Immature natural killer cell (primary cell): ENCODE measurements at regions not wholly inside any gene's neighbourhood (a gene's known extent, or its start where the extent isn't known, plus 50 kb on each side); places are given as distances from the start of the nearest gene placed in this dataset.

Experiments
- DNase-seq, 3 donors: peaks; one replicate each; pipeline ENCODE4 v3.0.0; 2022; ENCODE audit warnings: mixed read lengths in 1 of 3
- H3K27ac Mint-ChIP-seq, 6 donors: one replicate each; pipeline ENCODE4 v1.8.0; 2020; ENCODE audit warnings: mixed read lengths in 6 of 6, mild to moderate bottlenecking in 5 of 6, inconsistent platforms in 4 of 6, moderate library complexity in 3 of 6
- H3K27me3 Mint-ChIP-seq, 3 donors: one replicate each; pipeline ENCODE4 v1.8.0; 2020 to 2021; ENCODE audit warnings: low read depth in 3 of 3, mild to moderate bottlenecking in 3 of 3, mixed read lengths in 3 of 3, moderate library complexity in 3 of 3, inconsistent platforms in 1 of 3
- H3K36me3 Mint-ChIP-seq, 3 donors: one replicate each; pipeline ENCODE4 v1.8.0; 2020; ENCODE audit warnings: mixed read lengths in 3 of 3, inconsistent platforms in 2 of 3, mild to moderate bottlenecking in 2 of 3
- H3K4me1 Mint-ChIP-seq, 2 donors: one replicate each; pipeline ENCODE4 v1.8.0; 2020; ENCODE audit warnings: inconsistent platforms in 2 of 2, mild to moderate bottlenecking in 2 of 2, mixed read lengths in 2 of 2, moderate library complexity in 1 of 2
- H3K4me3 Mint-ChIP-seq, 5 donors: one replicate each; pipeline ENCODE4 v1.8.0; 2020; ENCODE audit warnings: mild to moderate bottlenecking in 5 of 5, mixed read lengths in 5 of 5, inconsistent platforms in 3 of 5, moderate library complexity in 3 of 5
- H3K9me3 Mint-ChIP-seq, 6 donors: one replicate each; pipeline ENCODE4 v1.8.0; 2020; ENCODE audit warnings: mild to moderate bottlenecking in 6 of 6, mixed read lengths in 6 of 6, inconsistent platforms in 4 of 6, moderate library complexity in 3 of 6

GRCh38 chr17:71113347-71113746 is 944.0 kb downstream of the KCNJ2 start:
- DNase-seq, result no peak
- H3K4me1 Mint-ChIP-seq, result no peaks in the 10 kb centered on the region
- H3K9me3 Mint-ChIP-seq, result peaks cover 6 to 51% (median 25%) of the 10 kb centered on the region in 6 donors
- H3K27ac Mint-ChIP-seq, result no peak overlapping the region
- H3K27me3 Mint-ChIP-seq, result peaks cover 0 to 2% (median 0%) of the 10 kb centered on the region in 3 donors
- H3K36me3 Mint-ChIP-seq, result peaks cover 0 to 3% (median 0%) of the 10 kb centered on the region in 3 donors
- no peak overlapping the region for H3K4me3 Mint-ChIP-seq

GRCh38 chr17:71114911-71115668 is 945.8 kb downstream of the KCNJ2 start:
- no peak for DNase-seq
- Mint-ChIP-seq H3K9me3 (peaks cover 7 to 56% (median 27%) of the 10 kb centered on the region in 6 donors), H3K36me3 (peaks cover 0 to 3% (median 0%) of the 10 kb centered on the region in 3 donors), H3K27me3 (peaks cover 0 to 2% (median 0%) of the 10 kb centered on the region in 3 donors), H3K4me1 (no peaks in the 10 kb centered on the region), H3K27ac (no peak overlapping the region), H3K4me3 (no peak overlapping the region)

- no peak overlapping the region for H3K4me3 Mint-ChIP-seq
Observed at GRCh38 chr17:71115669-71115972, 946.3 kb downstream of the KCNJ2 start.

GRCh38 chr17:71117466-71117865 is 948.1 kb downstream of the KCNJ2 start:
- Mint-ChIP-seq H3K36me3 (no peaks in the 10 kb centered on the region), H3K4me1 (no peaks in the 10 kb centered on the region), H3K9me3 (peaks cover 4 to 48% (median 24%) of the 10 kb centered on the region in 6 donors), H3K27me3 (no peaks in the 10 kb centered on the region), H3K4me3 (no peak overlapping the region), H3K27ac (no peak overlapping the region)
- no peak for DNase-seq

More at GRCh38 chr17:71115669-71115972, 946.3 kb downstream of the KCNJ2 start:
- Mint-ChIP-seq H3K36me3 (no peaks in the 10 kb centered on the region), H3K27ac (no peak overlapping the region), H3K4me1 (no peaks in the 10 kb centered on the region), H3K27me3 (no peaks in the 10 kb centered on the region), H3K9me3 (peaks cover 7 to 51% (median 23%) of the 10 kb centered on the region in 6 donors)
- no peak for DNase-seq

- no peak overlapping the region for H3K27ac Mint-ChIP-seq
- no peaks in the 10 kb centered on the region for H3K27me3 Mint-ChIP-seq
- peaks cover 4 to 50% (median 26%) of the 10 kb centered on the region in 6 donors for H3K9me3 Mint-ChIP-seq
- DNase-seq, result no peak
- no peak overlapping the region for H3K4me3 Mint-ChIP-seq
- no peaks in the 10 kb centered on the region for H3K4me1 Mint-ChIP-seq
- H3K36me3 Mint-ChIP-seq, result no peaks in the 10 kb centered on the region
Observed at GRCh38 chr17:71118039-71118438, 948.7 kb downstream of the KCNJ2 start.

GRCh38 chr17:71127416-71127815 is 958.1 kb downstream of the KCNJ2 start:
- H3K9me3 Mint-ChIP-seq, result peaks cover 4 to 31% (median 9%) of the 10 kb centered on the region in 6 donors
- DNase-seq, result no peak
- H3K36me3 Mint-ChIP-seq, result no peaks in the 10 kb centered on the region
- H3K4me1 Mint-ChIP-seq, result no peaks in the 10 kb centered on the region
- no peak overlapping the region for H3K4me3 Mint-ChIP-seq
- H3K27me3 Mint-ChIP-seq, result no peaks in the 10 kb centered on the region
- H3K27ac Mint-ChIP-seq, result no peak overlapping the region

GRCh38 chr17:71142333-71142732 is 973.0 kb downstream of the KCNJ2 start:
- H3K9me3 Mint-ChIP-seq, result peaks cover 2 to 39% (median 13%) of the 10 kb centered on the region in 6 donors
- no peaks in the 10 kb centered on the region for H3K27me3 Mint-ChIP-seq
- H3K4me3 Mint-ChIP-seq, result no peak overlapping the region
- H3K36me3 Mint-ChIP-seq, result no peaks in the 10 kb centered on the region
- H3K4me1 Mint-ChIP-seq, result no peaks in the 10 kb centered on the region
- no peak overlapping the region for H3K27ac Mint-ChIP-seq
- DNase-seq, result no peak

- no peak overlapping the region for H3K27ac Mint-ChIP-seq
- no peak for DNase-seq
- H3K27me3 Mint-ChIP-seq, result no peaks in the 10 kb centered on the region
- no peaks in the 10 kb centered on the region for H3K4me1 Mint-ChIP-seq
- H3K9me3 Mint-ChIP-seq, result peaks cover 1 to 50% (median 14%) of the 10 kb centered on the region in 6 donors
- no peak overlapping the region for H3K4me3 Mint-ChIP-seq
- H3K36me3 Mint-ChIP-seq, result no peaks in the 10 kb centered on the region
Observed at GRCh38 chr17:71145486-71145885, 975.3 kb upstream of the SOX9 start.

GRCh38 chr17:71147906-71148305 is 972.9 kb upstream of the SOX9 start:
- H3K36me3 Mint-ChIP-seq, result no peaks in the 10 kb centered on the region
- no peaks in the 10 kb centered on the region for H3K4me1 Mint-ChIP-seq
- H3K4me3 Mint-ChIP-seq, result no peak overlapping the region
- no peak for DNase-seq
- H3K9me3 Mint-ChIP-seq, result peaks cover 1 to 41% (median 10%) of the 10 kb centered on the region in 6 donors
- H3K27me3 Mint-ChIP-seq, result no peaks in the 10 kb centered on the region
- no peak overlapping the region for H3K27ac Mint-ChIP-seq

- H3K27ac Mint-ChIP-seq, result no peak overlapping the region
- H3K9me3 Mint-ChIP-seq, result peaks cover 8 to 51% (median 10%) of the 10 kb centered on the region in 6 donors
- H3K36me3 Mint-ChIP-seq, result no peaks in the 10 kb centered on the region
- H3K4me3 Mint-ChIP-seq, result no peak overlapping the region
- no peaks in the 10 kb centered on the region for H3K4me1 Mint-ChIP-seq
- H3K27me3 Mint-ChIP-seq, result no peaks in the 10 kb centered on the region
- no peak for DNase-seq
Observed at GRCh38 chr17:71149607-71150006, 971.2 kb upstream of the SOX9 start.

GRCh38 chr17:71157297-71157696 is 963.5 kb upstream of the SOX9 start:
- no peaks in the 10 kb centered on the region for H3K27me3 Mint-ChIP-seq
- no peaks in the 10 kb centered on the region for H3K4me1 Mint-ChIP-seq
- DNase-seq, result no peak
- H3K36me3 Mint-ChIP-seq, result no peaks in the 10 kb centered on the region
- H3K4me3 Mint-ChIP-seq, result no peak overlapping the region
- H3K9me3 Mint-ChIP-seq, result peaks cover 4 to 35% (median 10%) of the 10 kb centered on the region in 6 donors
- no peak overlapping the region for H3K27ac Mint-ChIP-seq

- Mint-ChIP-seq H3K27ac (no peak overlapping the region), H3K27me3 (no peaks in the 10 kb centered on the region), H3K4me3 (no peak overlapping the region), H3K36me3 (no peaks in the 10 kb centered on the region), H3K9me3 (peaks cover 0 to 26% (median 9%) of the 10 kb centered on the region in 6 donors), H3K4me1 (no peaks in the 10 kb centered on the region)
- DNase-seq, result no peak
Observed at GRCh38 chr17:71158437-71158836, 962.4 kb upstream of the SOX9 start.

GRCh38 chr17:71163121-71163812 is 957.6 kb upstream of the SOX9 start:
- peaks cover 0 to 2% (median 0%) of the 10 kb centered on the region in 3 donors for H3K27me3 Mint-ChIP-seq
- H3K36me3 Mint-ChIP-seq, result no peaks in the 10 kb centered on the region
- no peaks in the 10 kb centered on the region for H3K4me1 Mint-ChIP-seq
- no peak overlapping the region for H3K4me3 Mint-ChIP-seq
- no peak overlapping the region for H3K27ac Mint-ChIP-seq
- H3K9me3 Mint-ChIP-seq, result peaks cover 0 to 23% (median 13%) of the 10 kb centered on the region in 6 donors
- no peak for DNase-seq

GRCh38 chr17:71163813-71164122 is 957.1 kb upstream of the SOX9 start:
- Mint-ChIP-seq H3K27ac (no peak overlapping the region), H3K4me3 (no peak overlapping the region), H3K4me1 (no peaks in the 10 kb centered on the region), H3K9me3 (peaks cover 0 to 19% (median 15%) of the 10 kb centered on the region in 6 donors), H3K27me3 (peaks cover 0 to 2% (median 0%) of the 10 kb centered on the region in 3 donors), H3K36me3 (no peaks in the 10 kb centered on the region)
- no peak for DNase-seq
